ENCODE measurements at regions not wholly inside any gene's neighbourhood (a gene's known extent, or its start where the extent isn't known, plus 50 kb on each side); places are given as distances from the start of the nearest gene placed in this dataset.

DNA sequence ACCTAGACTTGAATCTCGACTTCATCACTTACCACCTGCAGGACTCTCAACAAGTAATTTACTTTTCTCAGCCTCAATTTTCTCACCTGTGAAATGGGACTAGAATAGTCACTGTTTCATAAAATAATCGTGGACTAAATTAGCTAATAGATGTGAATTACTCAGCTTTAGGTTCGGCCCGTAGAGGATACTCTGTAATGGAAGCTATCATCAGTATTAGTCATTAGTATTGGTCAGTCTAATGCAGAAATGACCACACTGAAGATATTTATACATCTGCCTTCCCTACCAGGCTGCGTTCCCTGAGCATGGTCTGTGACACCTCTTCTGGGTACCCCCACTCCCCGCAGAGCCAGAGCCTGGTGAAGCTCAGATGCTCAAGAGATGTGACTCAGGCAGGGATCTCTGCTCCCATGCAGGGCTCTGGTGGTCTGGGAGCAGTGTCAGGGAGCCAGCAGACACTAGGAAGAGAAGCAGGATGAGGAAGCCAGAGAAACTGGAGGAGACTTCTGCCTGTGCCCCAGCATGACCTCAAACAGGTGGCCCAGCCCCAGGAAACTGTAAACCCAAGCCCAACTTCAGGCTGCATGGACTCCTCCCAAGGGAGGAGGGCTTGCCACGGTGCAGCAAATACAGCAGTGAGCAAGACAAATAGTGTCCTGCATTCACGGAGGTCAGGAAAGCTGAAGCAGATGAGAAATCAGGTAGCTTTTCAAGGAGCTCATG, 88.0 kb upstream of the E2F8 start:
- DNase-seq = no peak

DNA sequence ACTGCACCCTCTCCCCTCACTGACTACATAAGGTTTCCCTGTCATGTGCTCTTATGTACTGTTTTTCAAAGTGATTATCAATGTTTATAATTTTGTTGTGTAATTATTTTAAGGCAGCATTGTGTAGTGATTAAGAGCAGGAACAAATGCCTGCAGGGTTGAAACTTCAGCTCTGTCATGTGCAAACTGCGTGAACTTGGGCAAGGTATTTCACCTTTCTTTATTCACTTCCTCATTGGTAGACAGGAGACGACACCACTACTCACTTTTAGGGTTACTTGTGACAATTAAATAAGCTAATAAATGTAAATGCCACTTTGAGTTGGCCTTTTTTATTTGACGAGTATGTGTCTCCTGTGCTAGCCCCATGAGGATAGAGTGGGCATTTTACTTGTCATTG, 86.5 kb upstream of the E2F8 start:
- no peak for DNase-seq

DNA sequence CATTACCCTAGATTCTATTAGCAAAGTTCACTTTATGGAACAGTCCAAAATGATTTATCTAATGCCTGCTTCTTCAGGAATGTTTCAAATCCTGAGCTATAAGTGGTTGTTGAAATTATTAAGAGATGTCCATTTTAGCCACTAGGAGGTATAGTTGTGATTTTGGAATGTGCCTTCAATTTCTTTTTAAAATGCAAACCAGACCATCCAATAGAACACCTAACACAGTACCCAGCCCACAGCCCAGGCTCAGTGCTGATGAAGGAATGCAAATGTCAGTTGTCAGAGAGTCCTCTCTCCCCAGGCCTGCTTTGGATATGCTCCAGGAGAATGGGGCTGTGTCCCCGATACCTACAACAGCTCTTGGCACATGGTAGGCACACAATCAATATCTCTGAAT, 85.8 kb upstream of the E2F8 start:
- no peak for DNase-seq

DNA sequence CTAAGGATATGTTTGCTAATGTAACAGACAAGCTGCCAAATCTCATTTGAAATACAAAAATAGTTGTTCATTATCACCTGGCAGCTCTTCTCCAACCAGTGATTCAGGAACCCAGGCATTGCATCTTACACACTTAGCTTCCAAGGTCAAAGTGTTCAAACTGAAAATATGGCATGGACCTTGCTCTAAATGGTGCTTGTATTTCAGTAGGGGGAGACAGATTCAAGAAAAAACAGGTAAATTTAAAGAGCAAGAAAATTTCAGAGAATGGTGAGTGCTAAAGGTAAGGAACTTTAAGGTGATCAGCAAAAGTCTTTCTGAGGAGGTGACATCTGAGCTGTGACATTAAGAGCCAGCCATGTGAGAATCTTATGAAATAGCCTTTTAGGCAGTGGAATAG, 82.8 kb upstream of the E2F8 start:
- no peak for DNase-seq

DNA sequence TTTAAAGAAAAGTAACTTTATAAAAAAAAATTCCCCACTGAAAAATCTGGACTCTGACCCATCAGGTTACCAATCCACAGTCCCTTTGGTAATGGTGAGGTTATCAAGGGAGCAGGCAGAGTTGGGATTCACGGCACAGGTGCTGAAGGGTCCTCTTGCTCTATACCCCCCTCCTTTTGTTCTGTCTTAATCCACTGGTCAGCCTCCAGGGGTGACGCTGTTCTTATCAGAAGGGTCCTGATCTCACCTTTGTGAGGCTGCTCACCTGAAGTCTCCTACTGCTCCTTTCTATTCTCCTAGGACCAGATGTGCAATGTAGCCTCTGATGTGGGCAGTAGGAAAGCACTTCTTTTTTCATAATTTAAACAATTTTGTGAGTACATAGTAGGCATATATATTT, 80.6 kb upstream of the E2F8 start:
- no peak for DNase-seq

DNA sequence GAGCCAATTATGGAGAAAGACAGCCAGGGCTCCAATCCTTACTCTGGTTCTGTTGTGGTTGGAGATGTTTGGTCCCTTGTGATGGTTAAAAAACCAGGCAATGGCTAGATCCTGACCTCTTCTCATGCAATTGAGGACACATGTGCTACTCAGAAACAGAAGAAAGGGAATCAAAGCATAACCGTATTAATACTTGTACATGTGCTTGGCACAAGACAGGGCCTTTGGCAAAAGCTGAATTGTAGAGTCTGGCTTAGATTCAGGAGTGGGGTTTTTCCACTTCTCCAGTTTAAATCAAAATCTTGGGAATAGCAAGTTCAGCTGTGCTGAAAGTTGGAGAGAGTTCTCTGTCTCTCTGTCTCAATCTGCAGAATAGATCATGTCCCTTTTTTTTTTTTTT, 80.1 kb upstream of the E2F8 start:
- peak; percentile 84 for DNase-seq

DNA sequence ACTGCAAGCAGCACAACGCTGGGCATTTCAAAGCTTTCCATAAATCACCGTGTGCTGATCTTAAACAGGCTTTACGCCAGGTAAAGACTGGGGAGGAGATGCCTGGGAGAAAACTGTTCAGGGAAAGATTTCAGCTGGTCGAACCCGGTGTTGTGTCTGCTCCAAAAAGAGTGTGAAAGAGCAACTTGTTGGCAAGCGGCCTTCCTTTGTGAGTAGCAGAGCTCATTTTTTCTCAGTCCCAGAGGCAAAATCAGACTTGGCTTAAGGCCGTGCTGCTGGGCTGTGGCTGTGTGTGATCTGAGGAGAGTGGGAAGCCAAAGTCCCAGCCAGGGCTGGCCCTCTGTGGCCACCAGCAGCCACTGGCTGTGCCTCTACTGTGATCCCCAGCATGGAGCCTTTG, 75.7 kb upstream of the E2F8 start:
- DNase-seq = peak; percentile 25

DNA sequence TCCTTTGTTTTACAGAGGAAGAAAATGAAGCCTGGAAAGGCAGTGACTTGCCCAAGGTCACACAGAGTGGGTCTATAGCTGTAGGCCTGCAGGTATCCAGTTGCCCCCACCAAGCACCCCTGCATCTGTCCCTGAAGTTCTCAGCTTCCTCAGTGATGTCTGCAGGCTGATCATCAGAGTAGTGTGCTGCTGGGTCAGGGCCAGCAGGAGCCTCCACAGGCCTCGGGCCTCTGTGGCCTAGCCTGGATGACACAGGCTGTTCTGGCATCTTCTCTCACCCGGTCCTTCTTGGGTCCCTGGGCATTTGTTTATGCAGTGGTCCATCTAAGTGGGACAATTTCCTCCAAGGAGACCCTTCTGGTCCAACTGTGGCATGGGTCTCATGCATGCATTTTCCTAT, 74.8 kb upstream of the E2F8 start:
- no peak for DNase-seq

DNA sequence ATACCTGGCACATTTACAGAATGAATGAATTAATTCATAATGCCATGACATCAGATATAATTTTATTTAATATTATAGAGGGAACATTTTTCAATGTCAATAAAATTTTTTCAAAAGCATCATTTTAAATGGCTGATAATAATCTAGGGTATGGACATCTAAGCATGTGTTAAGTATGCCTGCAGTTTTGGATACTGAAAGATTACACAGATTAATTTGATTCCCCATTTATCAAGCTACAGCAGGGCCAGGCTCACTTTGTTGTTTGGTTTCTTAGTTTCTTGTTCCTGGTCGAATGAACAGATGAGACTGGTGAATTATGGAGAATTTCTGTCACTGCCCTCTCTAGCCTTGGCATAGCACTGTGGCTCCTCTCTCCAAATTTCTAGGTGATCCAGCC, 72.4 kb upstream of the E2F8 start:
- no peak for DNase-seq

DNA sequence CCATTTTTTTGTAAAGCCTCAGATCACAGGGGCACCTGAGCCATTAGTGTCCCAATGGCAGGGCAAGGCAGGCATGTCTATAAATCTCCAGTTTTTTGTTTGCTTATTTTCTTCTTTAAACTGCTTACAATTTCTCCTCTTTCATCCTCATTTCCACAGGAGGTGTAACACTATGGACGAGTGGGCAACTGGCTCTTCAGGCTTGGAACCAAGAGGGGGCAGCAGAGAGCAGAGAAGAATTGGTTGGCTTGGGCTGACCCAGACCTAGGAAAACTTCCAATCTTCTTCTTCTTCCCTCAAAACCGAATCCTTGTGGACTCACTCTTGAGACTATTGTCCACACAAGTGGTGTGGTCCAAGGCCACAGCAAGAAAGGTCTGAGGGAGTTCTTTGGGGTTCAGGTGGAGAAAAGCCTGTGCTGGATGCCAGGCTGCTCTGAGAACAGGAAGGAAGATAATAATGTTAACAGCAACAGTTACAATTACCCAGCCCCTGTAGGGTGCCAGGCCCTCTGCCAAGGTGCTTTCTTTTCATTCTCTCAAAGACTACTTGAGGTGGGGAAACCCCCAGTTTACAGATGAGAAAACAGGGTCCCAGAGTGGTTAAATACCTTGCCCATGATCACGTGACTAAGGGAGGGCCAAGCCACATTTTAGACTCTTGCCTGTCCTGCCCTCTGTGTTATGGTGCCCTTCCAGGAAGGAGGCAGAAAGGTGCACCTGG, 70.7 kb upstream of the E2F8 start:
- DNase-seq = peak; percentile 63

DNA sequence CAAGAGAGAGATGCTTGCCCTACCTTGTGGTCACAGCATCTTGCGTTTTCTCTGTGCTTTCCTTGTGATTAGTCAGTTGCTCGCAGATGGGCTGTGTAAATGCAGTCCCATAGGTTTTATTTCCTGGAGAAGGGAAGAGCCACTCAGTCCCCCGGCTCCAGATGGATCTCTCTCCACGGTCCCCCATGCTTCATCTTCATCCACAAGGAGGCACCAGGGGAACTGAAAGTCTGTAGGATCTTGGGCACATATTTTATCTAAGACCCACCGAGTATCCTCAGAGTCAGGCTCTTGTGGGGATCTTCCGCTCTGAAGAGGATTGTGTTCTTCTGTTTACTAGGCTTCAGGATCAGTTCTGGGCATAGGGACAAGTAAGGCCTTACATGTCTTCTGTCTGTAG, 66.8 kb upstream of the E2F8 start:
- DNase-seq = no peak

DNA sequence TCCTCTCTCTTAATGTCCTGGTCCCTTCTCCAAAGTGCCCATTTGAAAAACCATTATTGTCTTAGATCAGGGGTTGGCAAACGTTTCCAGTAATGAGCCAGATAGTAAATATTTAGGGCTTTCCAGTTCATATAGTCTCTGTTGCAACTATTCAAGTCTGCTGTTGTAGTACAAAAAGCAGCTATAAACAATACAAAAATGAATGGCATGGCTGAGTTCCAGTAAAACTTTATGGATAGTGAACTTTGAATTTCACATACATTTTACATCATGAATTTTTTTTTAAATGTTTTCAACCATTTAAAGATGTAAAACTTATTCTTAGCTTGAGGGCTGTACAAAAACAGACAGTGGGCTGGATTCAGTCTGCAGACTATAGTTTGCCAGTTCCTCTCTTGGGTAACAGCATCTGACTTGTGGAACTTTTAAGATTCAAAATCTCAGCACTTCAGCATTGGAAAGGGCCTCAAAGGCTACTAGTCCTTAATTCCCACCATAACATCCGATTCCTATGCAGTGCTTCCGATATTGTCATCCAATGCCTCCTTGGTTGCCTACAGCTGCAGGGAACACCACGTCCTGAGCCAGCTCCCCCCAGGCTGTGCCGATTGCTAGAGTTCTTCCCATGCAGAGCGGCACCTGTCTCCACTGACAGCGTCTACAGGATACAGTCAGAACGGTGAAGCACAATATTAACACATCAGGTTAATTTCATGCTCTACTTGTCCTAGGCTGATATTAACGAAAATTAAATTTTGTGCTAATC, 65.6 kb upstream of the E2F8 start:
- no peak for DNase-seq

DNA sequence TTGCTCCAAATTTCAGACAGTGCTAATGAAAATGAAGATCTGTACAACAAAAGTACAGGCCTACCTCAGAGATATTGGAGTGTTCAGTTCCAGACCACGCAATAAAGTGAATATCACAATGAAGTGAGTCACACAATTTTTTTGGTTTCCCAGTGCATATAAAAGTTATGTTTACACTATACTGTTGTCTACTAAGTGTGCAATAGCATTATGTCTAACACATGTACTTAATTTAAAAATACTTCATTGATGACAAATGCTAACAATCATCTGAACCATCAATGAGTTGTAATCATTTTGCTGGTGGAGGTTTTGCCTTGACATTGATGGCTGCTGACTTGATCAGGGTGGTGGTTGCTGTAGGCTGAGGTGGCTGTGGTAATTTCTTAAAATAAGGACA, 60.6 kb upstream of the E2F8 start:
- DNase-seq = no peak

DNA sequence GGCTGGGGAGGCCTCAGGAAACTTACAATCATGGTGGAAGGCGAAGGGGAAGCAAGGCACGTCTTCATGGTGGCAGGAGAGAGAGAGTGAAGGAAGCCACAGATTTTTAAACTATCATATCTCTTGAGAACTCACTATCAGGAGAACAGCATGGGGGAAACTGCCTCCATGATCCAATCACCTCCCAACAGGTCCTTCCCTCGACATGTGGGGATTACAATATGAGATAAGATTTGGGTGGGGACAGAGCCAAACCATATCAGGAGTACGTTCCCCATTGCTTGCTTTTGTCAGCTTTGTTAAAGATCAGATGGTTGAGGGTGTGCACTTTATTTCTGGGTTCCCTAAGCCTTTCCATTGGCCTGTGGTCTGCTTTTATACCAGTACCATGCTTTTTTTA, 53.7 kb upstream of the E2F8 start:
- no peak for DNase-seq

DNA sequence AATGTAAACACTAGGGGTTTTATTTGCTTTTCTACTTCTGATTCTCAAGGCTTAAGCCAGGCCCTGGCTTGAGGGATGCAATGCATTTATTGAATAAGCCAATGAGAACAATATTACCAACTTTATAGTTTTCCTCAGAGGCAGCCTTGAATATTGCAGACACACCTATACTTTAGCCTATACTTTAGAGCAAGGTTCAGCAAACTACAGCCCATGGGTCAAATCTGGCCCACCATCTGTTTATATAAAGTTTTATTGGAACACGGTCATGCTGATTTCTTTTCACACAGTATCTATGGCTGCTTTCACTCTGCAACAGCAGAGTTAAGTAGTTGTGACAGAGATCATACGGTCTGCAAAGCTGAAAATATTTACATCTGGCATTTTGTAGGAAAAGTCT, 50.3 kb upstream of the E2F8 start:
- DNase-seq = no peak

All from hindlimb muscle (tissue), 1 donor.